SH-SY5Y (cell line): ENCODE measurements at regions not wholly inside any gene's neighbourhood (a gene's known extent, or its start where the extent isn't known, plus 50 kb on each side); places are given as distances from the start of the nearest gene placed in this dataset.
A peak's percentile ranks its signal among the peaks of the same experiment; 100 is the strongest.

Experiments
- GATA2 ChIP-seq: IDR thresholded peaks from 2 replicates; pipeline ENCODE4 v1.6.1; 2011; ENCODE audit warnings: mild to moderate bottlenecking, low read depth, low read length
- GATA3 ChIP-seq: IDR thresholded peaks from 2 replicates; pipeline ENCODE4 v1.6.1; 2011; ENCODE audit warnings: low read depth, mild to moderate bottlenecking, low read length, moderate library complexity

GRCh38 chr16:5642011-5642410 lies 544.4 kb upstream of the EEF2KMT start:
- TF ChIP-seq GATA2, result peak; percentile 72
- TF ChIP-seq GATA3, result no peak

DNA sequence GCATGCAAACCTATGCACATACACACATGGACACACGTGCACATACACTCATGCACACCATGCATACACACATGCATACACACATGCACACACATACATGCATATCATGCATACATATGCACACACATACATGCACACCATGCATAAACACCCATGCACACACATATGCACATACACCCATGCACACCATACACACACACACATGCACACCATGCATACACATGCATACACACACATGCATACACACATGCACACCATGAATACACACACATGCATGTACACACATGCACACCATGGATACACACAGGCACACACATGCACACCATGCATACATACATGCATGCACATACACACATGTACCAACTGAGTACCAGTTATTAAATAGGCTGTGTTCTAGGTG lies 543.3 kb upstream of the EEF2KMT start:
- no peak for TF ChIP-seq GATA3
- no peak for TF ChIP-seq GATA2

DNA sequence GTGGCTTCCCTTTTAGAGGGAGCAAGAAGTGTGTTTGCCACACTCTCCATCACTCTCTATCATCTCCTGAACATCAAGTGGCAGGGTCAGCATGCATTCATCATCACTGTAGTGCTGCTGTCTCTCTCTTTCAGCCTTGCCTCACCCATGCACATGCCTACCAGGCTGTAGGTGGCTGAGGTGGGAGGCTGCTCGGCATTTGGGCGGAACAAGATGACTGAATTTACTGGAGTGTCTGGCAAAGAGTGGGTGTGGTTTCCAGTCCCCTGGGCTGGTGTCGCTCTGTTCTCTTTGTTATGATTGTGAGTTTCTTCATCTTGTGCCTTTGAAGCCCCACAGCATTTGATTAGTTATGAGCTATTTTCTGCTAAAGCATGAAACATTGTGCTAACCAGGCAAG lies 541.9 kb upstream of the EEF2KMT start:
- TF ChIP-seq GATA2 (no peak), GATA3 (no peak)

DNA sequence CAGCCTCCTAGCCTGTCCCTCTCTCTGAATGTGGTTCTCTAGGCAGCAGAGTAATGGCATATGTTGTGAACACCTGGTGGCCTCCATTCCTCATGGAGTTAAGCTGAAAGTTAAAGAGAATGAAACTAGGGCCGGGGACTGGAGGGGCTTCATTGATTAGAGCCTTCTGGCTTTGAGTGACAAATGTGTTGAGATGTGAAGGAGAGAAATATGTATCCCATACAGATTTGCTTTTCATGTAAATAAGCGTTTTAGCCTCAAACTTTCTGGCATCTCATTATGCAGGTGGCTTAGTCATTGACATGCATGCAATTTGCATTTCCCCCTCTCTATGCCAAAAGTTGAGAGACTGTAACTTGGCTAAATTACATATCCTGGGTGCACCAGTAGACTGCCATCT lies 537.7 kb upstream of the EEF2KMT start:
- TF ChIP-seq GATA3 (no peak), GATA2 (no peak)

DNA sequence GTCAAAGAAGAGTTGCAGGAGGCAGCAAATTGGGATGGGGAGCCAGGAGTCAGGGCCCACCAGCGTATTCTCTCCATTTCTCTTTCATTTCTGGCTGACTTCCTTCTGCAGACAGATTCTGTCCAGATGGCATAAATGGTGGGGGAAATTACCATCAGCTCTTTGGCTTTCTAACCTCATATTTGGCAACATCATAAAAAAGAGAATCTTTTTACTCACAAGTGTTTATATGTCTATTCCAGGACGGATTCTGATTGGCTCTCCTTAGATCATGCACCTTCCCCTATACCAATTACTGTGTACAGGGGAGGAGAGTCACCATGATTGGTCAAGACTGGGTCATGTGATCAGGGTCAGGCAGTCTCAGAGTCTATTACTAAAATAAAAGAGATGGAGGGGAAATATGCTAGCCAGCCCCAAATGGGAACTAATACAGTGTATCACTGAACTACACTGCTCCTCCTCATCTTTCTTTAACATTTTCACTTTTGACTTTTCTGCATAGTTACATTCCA lies 537.1 kb upstream of the EEF2KMT start:
- TF ChIP-seq GATA2 (no peak), GATA3 (no peak)

DNA sequence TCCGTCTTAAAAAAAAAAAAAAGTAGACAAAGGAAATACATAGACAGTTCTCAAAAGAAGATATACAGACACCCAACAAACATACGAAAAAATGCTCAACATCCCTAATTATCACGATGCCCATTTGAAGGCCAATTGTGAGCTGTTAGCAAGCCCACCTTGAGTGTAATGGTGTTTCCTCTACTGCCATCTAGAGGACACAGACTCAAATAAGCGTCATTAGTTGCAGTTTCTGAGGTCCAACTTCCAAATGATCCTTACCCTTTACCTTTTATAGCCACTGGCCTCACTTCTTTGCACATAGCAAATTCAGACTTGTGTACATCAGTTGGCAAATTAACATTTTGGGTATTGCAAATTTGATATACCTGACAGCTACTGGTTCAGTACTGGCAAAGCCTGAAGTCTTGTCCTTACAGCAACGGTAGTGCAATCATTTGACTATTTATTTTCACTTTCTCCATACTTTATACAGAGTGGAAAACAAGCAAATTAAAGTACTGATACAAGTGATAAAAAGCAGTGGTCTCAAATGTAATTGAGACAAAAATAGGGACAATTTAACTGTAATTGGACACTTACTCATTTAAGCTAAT lies 536.3 kb upstream of the EEF2KMT start:
- TF ChIP-seq GATA3, result no peak
- TF ChIP-seq GATA2, result no peak

DNA sequence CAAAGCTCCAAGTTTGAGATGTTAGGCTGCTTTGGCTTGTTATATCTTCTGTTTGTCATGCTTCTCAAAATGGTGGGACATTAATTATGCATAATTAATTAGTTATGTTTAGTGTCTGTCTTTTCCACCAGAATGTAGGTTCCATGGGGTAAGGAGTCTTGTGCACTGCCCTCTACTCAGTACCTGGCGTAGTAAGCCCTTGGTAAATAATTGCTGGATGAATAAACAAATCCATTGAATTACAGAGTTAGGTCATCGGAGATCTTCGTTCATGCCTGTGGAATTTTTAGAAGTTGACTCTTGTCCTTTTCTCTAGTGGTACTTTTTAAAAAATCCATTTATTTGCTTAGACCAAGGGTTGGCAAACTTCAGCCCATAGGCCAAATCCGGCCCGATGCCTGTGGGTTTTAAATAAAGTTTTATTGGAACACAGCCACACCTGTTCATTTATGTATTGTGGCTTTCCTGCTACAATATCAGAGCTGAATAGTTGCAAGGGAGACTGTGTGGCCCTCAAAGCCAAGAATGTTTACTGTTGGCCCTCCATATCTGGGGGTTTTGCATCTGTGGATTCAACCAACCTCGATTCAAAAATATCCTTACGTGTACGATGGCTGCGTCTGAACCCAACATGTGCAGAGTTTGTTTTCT lies 524.8 kb upstream of the EEF2KMT start:
- no peak for TF ChIP-seq GATA2

DNA sequence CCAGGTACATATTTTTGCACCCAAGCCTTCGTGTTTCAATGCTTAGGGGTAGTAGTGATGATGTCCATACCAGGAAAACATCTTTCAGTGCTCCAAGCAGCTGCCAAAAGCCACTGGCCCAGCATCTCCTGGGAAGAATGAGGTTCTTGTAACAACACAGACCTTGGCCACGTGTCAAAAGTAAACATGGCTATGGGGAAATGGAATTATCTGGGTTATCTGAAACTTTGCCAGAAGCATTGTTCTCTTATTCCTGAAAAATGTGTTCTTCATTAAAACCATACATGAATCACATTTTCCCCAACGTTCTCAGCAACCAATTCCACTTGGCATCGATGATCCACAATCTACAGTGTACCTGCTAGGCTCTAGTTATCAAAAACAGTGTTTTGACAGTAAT lies 524.2 kb upstream of the EEF2KMT start:
- TF ChIP-seq GATA3, result no peak
- TF ChIP-seq GATA2, result no peak; the same call in 1 of the 2 replicates

DNA sequence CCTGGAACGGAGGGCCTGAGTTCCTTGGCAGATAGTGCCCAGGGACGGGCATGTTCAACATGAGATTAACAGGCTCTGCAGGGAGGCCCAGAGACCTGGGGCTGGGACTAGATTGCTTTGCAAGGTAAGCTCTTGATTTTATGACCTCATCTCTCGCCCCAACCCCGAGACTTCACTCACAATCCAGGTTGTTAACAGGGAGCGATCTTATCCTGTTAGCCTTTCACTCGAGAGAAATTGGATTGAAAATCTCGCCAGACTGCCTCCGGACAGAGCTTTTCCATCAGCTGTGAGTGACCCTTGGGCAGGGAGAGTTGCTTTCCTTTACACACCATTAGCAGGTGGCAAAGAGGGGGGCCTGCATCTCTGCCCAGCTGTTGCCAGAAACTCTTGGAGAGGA lies 521.7 kb upstream of the EEF2KMT start:
- TF ChIP-seq GATA2 (no peak), GATA3 (no peak)

- TF ChIP-seq GATA3, result no peak
- no peak for TF ChIP-seq GATA2
These were observed 519.2 kb upstream of the EEF2KMT start for GRCh38 chr16:5616841-5617240.

DNA sequence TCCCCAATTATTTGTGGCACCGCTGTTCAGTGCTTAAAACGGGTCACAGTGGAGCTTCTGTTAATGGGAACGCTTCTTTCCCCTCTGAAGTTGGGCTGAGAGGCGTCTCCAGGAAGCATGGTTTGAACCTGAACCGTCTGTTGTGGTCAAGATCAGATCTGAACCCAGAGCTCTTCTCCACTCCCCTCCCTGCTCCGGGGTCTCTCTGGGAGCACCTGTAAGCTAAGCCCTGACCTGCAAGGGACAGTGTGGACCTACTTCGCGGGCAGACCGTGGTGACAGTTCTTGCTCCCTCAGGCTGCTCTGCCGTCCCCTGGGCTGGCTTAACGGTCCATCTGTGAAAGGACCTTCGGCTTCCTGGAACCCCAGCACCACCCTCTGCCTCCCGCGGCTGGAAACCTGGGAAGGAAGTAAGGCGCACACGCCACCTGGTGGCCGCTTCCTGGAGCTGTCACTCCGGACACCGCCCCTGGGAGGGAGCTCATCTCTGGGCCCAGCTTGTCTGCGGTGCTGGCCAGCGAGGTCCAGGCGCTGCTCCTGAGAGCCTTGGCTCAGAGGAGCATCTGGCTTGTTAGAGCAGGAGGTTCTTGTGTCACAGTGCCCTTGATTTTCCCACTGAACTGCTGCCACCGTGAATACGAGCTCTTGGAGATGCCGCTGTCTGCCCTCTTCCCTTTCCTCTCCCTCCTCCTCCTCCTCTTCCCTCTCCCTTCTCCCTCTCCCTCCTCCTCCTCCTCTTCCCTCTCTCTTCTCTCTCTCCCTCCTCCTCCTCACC lies 518.5 kb upstream of the EEF2KMT start:
- TF ChIP-seq GATA2 (no peak), GATA3 (no peak)

DNA sequence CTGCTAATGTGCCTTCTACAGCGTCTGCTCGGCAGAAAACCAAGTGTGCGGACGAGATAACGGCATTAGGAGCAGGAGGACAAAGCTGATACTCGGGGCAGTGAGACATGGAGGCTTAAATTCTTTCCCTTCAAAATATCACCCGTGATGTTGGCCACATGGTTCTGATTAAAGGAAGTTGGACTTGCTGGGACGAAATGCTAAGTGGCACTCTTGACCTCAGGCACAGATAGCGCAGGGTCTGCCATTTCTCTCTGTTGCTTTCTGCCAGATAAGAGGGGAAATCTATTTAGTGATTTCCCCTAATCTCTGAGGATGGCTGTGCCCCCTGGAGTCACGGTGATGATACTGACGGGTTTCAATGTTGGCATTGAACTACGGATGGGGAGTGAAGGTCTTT lies 509.6 kb upstream of the EEF2KMT start:
- TF ChIP-seq GATA2, result peak; percentile 96
- TF ChIP-seq GATA3, result peak; percentile 73

- no peak for TF ChIP-seq GATA3
- no peak for TF ChIP-seq GATA2
These were observed 507.8 kb upstream of the EEF2KMT start for GRCh38 chr16:5605404-5605803.

- TF ChIP-seq GATA3 (no peak), GATA2 (no peak)
These were observed 507.2 kb upstream of the EEF2KMT start for GRCh38 chr16:5604770-5605169.

DNA sequence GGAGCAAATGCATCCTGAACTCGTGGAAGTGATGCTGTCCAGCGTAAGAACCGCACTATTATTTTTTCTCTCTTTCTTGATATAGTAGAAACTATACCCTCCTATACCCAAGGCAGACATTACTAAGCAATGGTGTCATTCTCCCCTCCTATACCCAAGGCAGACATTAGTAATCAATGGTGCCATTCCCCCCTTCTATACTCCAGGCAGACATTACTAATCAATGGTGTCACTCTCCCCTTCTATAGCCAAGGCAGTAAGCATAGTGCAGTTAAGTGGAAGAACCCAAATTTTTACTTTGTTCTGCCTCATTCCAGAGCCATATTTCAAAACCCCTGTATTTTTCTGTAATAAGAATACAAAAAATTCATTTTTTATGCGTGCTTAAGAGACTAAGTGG lies 506.2 kb upstream of the EEF2KMT start:
- TF ChIP-seq GATA2 (no peak), GATA3 (no peak)

DNA sequence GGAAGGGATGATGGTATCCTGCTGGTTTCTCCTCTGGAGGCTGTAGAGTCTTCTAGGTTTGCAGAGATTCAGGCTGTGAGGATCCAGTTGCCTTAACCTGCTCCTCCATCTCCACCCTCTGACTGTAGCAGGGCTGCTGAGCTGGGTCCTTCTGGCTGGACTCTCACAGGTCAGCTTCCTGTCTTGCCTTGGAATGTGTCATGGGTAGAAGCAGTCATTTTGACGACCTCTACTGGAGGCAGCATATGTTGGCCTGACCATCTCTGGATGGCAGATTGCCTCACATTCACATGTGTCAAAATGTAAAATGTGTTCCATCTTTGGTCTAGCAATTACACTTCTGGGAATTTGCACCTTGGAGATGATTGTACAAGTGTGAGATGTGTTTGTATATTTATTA lies 504.4 kb upstream of the EEF2KMT start:
- TF ChIP-seq GATA2 (no peak), GATA3 (no peak)
